Endothelial cell of umbilical vein (primary cell): ENCODE measurements at regions not wholly inside any gene's neighbourhood (a gene's known extent, or its start where the extent isn't known, plus 50 kb on each side); places are given as distances from the start of the nearest gene placed in this dataset.

Source experiments
- EZH2 ChIP-seq: IDR thresholded peaks from 2 replicates; pipeline ENCODE4 v1.6.1; 2012; ENCODE audit warnings: borderline replicate concordance, low read depth, mild to moderate bottlenecking, moderate library complexity, low read length, inconsistent platforms; ENCODE audit not compliant: severe bottlenecking
- POLR2A ChIP-seq: IDR thresholded peaks from 2 replicates; pipeline ENCODE4 v1.6.1; 2012; ENCODE audit warnings: low read depth, mild to moderate bottlenecking, control low read depth, low read length
- POLR2AphosphoS5 ChIP-seq: IDR thresholded peaks from 2 replicates; pipeline ENCODE4 v1.6.1; 2012; ENCODE audit warnings: low read depth, mild to moderate bottlenecking, control low read depth, low read length, moderate library complexity; ENCODE audit not compliant: insufficient read depth
- TF ChIP-seq, protein P1 (sequence below), 2 donors: IDR thresholded peaks; 1 replicate in 1 of 2; 2 replicates in 1 of 2; pipeline ENCODE4 v1.5.1; 2011; ENCODE audit warnings: low read length in 2 of 2, mild to moderate bottlenecking in 2 of 2, moderate library complexity in 2 of 2, control low read depth in 1 of 2, inconsistent platforms in 1 of 2, low read depth in 1 of 2; ENCODE audit not compliant: insufficient read depth in 1 of 2; ENCODE audit errors: extremely low read depth in 1 of 2
- TF ChIP-seq, protein P2 (sequence below): IDR thresholded peaks from 2 replicates; pipeline ENCODE4 v1.6.1; 2011; ENCODE audit not compliant: insufficient read depth, insufficient read length

GRCh38 chr4:23114538-23114937 is 421.8 kb downstream of the GBA3 start:
- TF ChIP-seq, protein P1, sequence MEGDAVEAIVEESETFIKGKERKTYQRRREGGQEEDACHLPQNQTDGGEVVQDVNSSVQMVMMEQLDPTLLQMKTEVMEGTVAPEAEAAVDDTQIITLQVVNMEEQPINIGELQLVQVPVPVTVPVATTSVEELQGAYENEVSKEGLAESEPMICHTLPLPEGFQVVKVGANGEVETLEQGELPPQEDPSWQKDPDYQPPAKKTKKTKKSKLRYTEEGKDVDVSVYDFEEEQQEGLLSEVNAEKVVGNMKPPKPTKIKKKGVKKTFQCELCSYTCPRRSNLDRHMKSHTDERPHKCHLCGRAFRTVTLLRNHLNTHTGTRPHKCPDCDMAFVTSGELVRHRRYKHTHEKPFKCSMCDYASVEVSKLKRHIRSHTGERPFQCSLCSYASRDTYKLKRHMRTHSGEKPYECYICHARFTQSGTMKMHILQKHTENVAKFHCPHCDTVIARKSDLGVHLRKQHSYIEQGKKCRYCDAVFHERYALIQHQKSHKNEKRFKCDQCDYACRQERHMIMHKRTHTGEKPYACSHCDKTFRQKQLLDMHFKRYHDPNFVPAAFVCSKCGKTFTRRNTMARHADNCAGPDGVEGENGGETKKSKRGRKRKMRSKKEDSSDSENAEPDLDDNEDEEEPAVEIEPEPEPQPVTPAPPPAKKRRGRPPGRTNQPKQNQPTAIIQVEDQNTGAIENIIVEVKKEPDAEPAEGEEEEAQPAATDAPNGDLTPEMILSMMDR (IDR thresholded peaks at IDR 0.05; ENCODE audit: extremely low read depth in 1 of 2, insufficient read depth in 1 of 2, low read depth in 1 of 2, low read length in 2 of 2), result no peak
- TF ChIP-seq EZH2 (no peak), POLR2A (no peak), POLR2AphosphoS5 (no peak)
- TF ChIP-seq, protein P2, sequence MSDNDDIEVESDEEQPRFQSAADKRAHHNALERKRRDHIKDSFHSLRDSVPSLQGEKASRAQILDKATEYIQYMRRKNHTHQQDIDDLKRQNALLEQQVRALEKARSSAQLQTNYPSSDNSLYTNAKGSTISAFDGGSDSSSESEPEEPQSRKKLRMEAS, result no peak
